ENCODE measurements at regions not wholly inside any gene's neighbourhood (a gene's known extent, or its start where the extent isn't known, plus 50 kb on each side); places are given as distances from the start of the nearest gene placed in this dataset.

DNA sequence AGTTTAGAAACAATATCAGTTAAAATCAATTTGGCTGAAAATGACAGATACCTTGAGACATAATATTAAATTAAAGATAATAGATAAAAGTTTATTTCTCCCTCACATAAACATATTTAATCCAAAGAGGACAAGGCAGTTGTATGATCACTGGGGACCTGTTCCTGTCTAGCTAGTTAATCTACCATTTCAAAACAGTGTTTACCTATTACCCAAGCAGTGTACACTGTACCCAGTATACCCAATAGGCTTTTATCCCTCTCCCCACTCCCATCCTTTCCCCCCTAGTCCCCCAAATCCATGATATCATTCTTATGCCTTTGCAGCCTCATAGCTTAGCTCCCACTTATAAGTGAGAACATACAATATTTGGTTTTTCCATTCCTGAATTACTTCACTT lies 229.7 kb upstream of the LARGE1 start:
- intact Hi-C loops (cut with micrococcal nuclease; ENCODE audit: unreplicated experiment): no loop called here
- no peak for DNase-seq (ENCODE audit: low spot score)
- Histone ChIP-seq H3K4me2 (ENCODE audit: low read depth, low read length) (no peak overlapping the region), H3K36me3 (replicated peaks in 1 of 2; ENCODE audit: control insufficient read depth in 1 of 2, insufficient read depth in 2 of 2, low read length in 2 of 2) (no peaks in the 10 kb centered on the region), H3K27ac (ENCODE audit: extremely low read length, insufficient read depth, low read length) (no peak overlapping the region), H3K9me3 (ENCODE audit: low read length) (peaks cover 7% of the 10 kb centered on the region), H3K9ac (ENCODE audit: insufficient read depth, low read depth, low read length) (no peak overlapping the region), H3K79me2 (ENCODE audit: insufficient read depth, low read length) (no peaks in the 10 kb centered on the region), H3K4me1 (ENCODE audit: insufficient read depth, low read length) (no peaks in the 10 kb centered on the region), H3K27me3 (ENCODE audit: control insufficient read depth in 1 of 2, insufficient read depth in 2 of 2, low read length in 2 of 2) (0 out of 5 replicates have a peak, but pooled peaks cover 0 to 6% of the 10 kb centered on the region in 2 experiments), H2AFZ (ENCODE audit: low read length) (no peak overlapping the region), H4K20me1 (ENCODE audit: insufficient read depth, low read length) (no peaks in the 10 kb centered on the region), H3K4me3 (replicated peaks in 1 of 3; ENCODE audit: insufficient read depth in 1 of 3, low read depth in 2 of 3, low read length in 3 of 3) (no peak overlapping the region)
- ATAC-seq: no peak
- TF ChIP-seq DNMT3B (CRISPR knock-in tag; conservative IDR thresholded peaks at IDR 0.05): no peak
- no peak for TF ChIP-seq HOXA7 (CRISPR knock-in tag; IDR thresholded peaks at IDR 0.05)
- TF ChIP-seq, protein P1, sequence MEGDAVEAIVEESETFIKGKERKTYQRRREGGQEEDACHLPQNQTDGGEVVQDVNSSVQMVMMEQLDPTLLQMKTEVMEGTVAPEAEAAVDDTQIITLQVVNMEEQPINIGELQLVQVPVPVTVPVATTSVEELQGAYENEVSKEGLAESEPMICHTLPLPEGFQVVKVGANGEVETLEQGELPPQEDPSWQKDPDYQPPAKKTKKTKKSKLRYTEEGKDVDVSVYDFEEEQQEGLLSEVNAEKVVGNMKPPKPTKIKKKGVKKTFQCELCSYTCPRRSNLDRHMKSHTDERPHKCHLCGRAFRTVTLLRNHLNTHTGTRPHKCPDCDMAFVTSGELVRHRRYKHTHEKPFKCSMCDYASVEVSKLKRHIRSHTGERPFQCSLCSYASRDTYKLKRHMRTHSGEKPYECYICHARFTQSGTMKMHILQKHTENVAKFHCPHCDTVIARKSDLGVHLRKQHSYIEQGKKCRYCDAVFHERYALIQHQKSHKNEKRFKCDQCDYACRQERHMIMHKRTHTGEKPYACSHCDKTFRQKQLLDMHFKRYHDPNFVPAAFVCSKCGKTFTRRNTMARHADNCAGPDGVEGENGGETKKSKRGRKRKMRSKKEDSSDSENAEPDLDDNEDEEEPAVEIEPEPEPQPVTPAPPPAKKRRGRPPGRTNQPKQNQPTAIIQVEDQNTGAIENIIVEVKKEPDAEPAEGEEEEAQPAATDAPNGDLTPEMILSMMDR (CRISPR knock-in tag; IDR thresholded peaks at IDR 0.05): no peak
- peak; percentile 20 for TF ChIP-seq HNRNPK (IDR thresholded peaks at IDR 0.05; ENCODE audit: low read depth, low read length, poor library complexity, severe bottlenecking)
- no peak for TF ChIP-seq ZNF773 (CRISPR knock-in tag; IDR thresholded peaks at IDR 0.05; ENCODE audit: borderline replicate concordance)
- in situ Hi-C loops (cut with HindIII; ENCODE audit: extremely low pct_ligation_motif_present, low pct_unique_long_range_greater_than_20kb): no loop called here
- no peak for FAIRE-seq
- POLR2A ChIA-PET: no interaction called here
- BruUV-seq (replicated peaks): no TSS peak
- CTCF ChIA-PET (ENCODE audit: low intra/inter-chr PET ratio, low total read pairs): no interaction called here

- no peak for DNase-seq (ENCODE audit: low spot score)
- Histone ChIP-seq H3K4me1 (ENCODE audit: insufficient read depth, low read length) (no peaks in the 10 kb centered on the region), H3K9ac (ENCODE audit: insufficient read depth, low read depth, low read length) (no peak overlapping the region), H3K27me3 (ENCODE audit: control insufficient read depth in 1 of 2, insufficient read depth in 2 of 2, low read length in 2 of 2) (peaks cover 0 to 1% of the 10 kb centered on the region in 2 experiments; a peak in 2 of 5 replicates), H2AFZ (ENCODE audit: low read length) (no peak overlapping the region), H3K9me3 (ENCODE audit: low read length) (no peaks in the 10 kb centered on the region), H3K27ac (ENCODE audit: extremely low read length, insufficient read depth, low read length) (no peak overlapping the region), H3K4me3 (replicated peaks in 1 of 3; ENCODE audit: insufficient read depth in 1 of 3, low read depth in 2 of 3, low read length in 3 of 3) (no peak overlapping the region), H3K36me3 (replicated peaks in 1 of 2; ENCODE audit: control insufficient read depth in 1 of 2, insufficient read depth in 2 of 2, low read length in 2 of 2) (no peaks in the 10 kb centered on the region), H3K79me2 (ENCODE audit: insufficient read depth, low read length) (no peaks in the 10 kb centered on the region), H4K20me1 (ENCODE audit: insufficient read depth, low read length) (no peaks in the 10 kb centered on the region), H3K4me2 (ENCODE audit: low read depth, low read length) (no peak overlapping the region)
- in situ Hi-C loops (cut with HindIII; ENCODE audit: extremely low pct_ligation_motif_present, low pct_unique_long_range_greater_than_20kb) (no loop called here), intact Hi-C loops (cut with micrococcal nuclease; ENCODE audit: unreplicated experiment) (no loop called here)
- FAIRE-seq: no peak
- ChIA-PET CTCF (ENCODE audit: low intra/inter-chr PET ratio, low total read pairs) (no interaction called here), POLR2A (no interaction called here)
- BruUV-seq (replicated peaks): no TSS peak
- no peak for ATAC-seq
- WGBS (ENCODE audit: low lambda C conversion rate): 4% methylated on average over 5 of the region's 8 CpGs
- TF ChIP-seq BCL3 (CRISPR knock-in tag; IDR thresholded peaks at IDR 0.05) (no peak), ZFP37 (CRISPR knock-in tag; IDR thresholded peaks at IDR 0.05; ENCODE audit: borderline replicate concordance) (no peak), HNRNPK (IDR thresholded peaks at IDR 0.05; ENCODE audit: low read depth, low read length, poor library complexity, severe bottlenecking) (no peak), ZNF556 (CRISPR knock-in tag; IDR thresholded peaks at IDR 0.05; ENCODE audit: borderline replicate concordance) (no peak), ZNF784 (CRISPR knock-in tag; IDR thresholded peaks at IDR 0.05; ENCODE audit: borderline replicate concordance) (no peak), FOXC1 (CRISPR knock-in tag; IDR thresholded peaks at IDR 0.05; ENCODE audit: borderline replicate concordance) (no peak), MAFK (conservative IDR thresholded peaks at IDR 0.05 in 1 of 2, IDR thresholded peaks at IDR 0.05 in 1 of 2; ENCODE audit: low read length in 2 of 2) (no peak), ZNF230 (CRISPR knock-in tag; IDR thresholded peaks at IDR 0.05) (no peak), TEAD3 (CRISPR knock-in tag; optimal IDR thresholded peaks at IDR 0.05; ENCODE audit: borderline replicate concordance) (no peak), CBX2 (IDR thresholded peaks at IDR 0.05; ENCODE audit: low read depth, low read length) (no peak), CBX2 (CRISPR knock-in tag; IDR thresholded peaks at IDR 0.05; ENCODE audit: low read depth) (no peak)
These were observed 239.2 kb upstream of the LARGE1 start for GRCh38 chr22:34159491-34159890.

Measured in HepG2 (cell line).